ENCODE measurements at regions not wholly inside any gene's neighbourhood (a gene's known extent, or its start where the extent isn't known, plus 50 kb on each side); places are given as distances from the start of the nearest gene placed in this dataset.
A peak's percentile ranks its signal among the peaks of the same experiment; 100 is the strongest.

GRCh38 chr13:62357887-62358645 lies 942.4 kb upstream of the PCDH20 start:
- TF ChIP-seq CTCF (conservative IDR thresholded peaks at IDR 0.05) (peak; percentile 79), ZFX (IDR thresholded peaks at IDR 0.05) (no peak)

All from C4-2B (cell line).